Astrocyte of the cerebellum (primary cell): ENCODE measurements at regions not wholly inside any gene's neighbourhood (a gene's known extent, or its start where the extent isn't known, plus 50 kb on each side); places are given as distances from the start of the nearest gene placed in this dataset.

Source experiments
- DNase-seq: peaks from one replicate; pipeline ENCODE4 v3.0.0-alpha.2; 2011; ENCODE audit warnings: low read depth
- H3K4me3 ChIP-seq: 2 replicates; pipeline ENCODE4 v1.5.1; 2011; ENCODE audit warnings: mild to moderate bottlenecking, low read depth, low read length, moderate library complexity
- CTCF ChIP-seq: IDR thresholded peaks from 2 replicates; pipeline ENCODE4 v1.5.1; 2012; ENCODE audit warnings: low read length, low read depth, moderate library complexity, mild to moderate bottlenecking; ENCODE audit errors: missing control alignments
- in situ Hi-C: cut with HindIII; loops from 2 replicates; pipeline ENCODE4 v1.10.0; 2017; ENCODE audit warnings: low sequenced_read_pairs

DNA sequence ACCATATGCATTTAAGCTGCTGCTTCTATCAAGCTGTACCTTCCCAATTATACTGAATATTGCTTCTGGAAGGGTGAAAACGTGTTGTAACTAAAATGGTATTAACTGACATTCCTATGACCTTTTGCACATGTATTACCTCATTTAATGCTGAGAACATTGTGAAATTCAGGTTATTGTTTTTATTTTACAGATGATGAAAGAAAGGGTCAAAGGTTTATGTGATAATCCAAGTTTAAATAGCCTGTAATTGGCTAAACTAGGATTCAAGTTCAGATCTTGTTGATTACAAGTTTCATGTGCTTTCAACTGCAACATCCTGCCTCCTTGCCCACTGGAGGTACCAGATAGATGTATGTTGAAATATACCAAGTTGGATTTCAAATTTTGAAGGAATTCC, 433.3 kb upstream of the PRICKLE1 start:
- TF ChIP-seq CTCF, result no peak
- DNase-seq, result no peak
- H3K4me3 ChIP-seq, result no peak overlapping the region
- in situ Hi-C loops, result no loop called here

- no peak for DNase-seq
- no peak overlapping the region for H3K4me3 ChIP-seq
- in situ Hi-C loops, result no loop called here
- no peak for TF ChIP-seq CTCF
Measured at GRCh38 chr12:43015090-43015737, 425.7 kb upstream of the PRICKLE1 start.

GRCh38 chr12:43011383-43011926, 421.9 kb upstream of the PRICKLE1 start:
- H3K4me3 ChIP-seq, result no peak overlapping the region
- DNase-seq, result no peak
- in situ Hi-C loops, result no loop called here
- no peak for TF ChIP-seq CTCF

- in situ Hi-C loops, result no loop called here
- TF ChIP-seq CTCF, result no peak
- no peak overlapping the region for H3K4me3 ChIP-seq
- DNase-seq, result no peak
Measured at GRCh38 chr12:43009846-43010240, 420.3 kb upstream of the PRICKLE1 start.

GRCh38 chr12:43008953-43009845, 419.7 kb upstream of the PRICKLE1 start:
- H3K4me3 ChIP-seq, result no peak overlapping the region
- in situ Hi-C loops, result no loop called here
- no peak for DNase-seq
- no peak for TF ChIP-seq CTCF

- in situ Hi-C loops, result no loop called here
- H3K4me3 ChIP-seq, result no peak overlapping the region
- no peak for TF ChIP-seq CTCF
- DNase-seq, result no peak
Measured at GRCh38 chr12:43004908-43005307, 415.4 kb upstream of the PRICKLE1 start.
